BLaER1 treated with 17β-estradiol and CSF1 and Interleukin-3, amounts not matched to agents 10 nM and 100 nM (cell line): ENCODE measurements at regions not wholly inside any gene's neighbourhood (a gene's known extent, or its start where the extent isn't known, plus 50 kb on each side); places are given as distances from the start of the nearest gene placed in this dataset.

ENCODE experiments used
- H3K27ac ChIP-seq, 11 experiments: shearing (Covaris generic); formaldehyde crosslinking; 2 replicates each; pipeline ENCODE4 v1.8.1; 2022
- H3K27me3 ChIP-seq, 11 experiments: shearing (Covaris generic); formaldehyde crosslinking; 2 replicates each; pipeline ENCODE4 v1.8.1; 2022
- H3K36me3 ChIP-seq, 11 experiments: shearing (Covaris generic); formaldehyde crosslinking; 2 replicates each; pipeline ENCODE4 v1.8.1; 2022
- H3K4me1 ChIP-seq, 10 experiments: shearing (Covaris generic); formaldehyde crosslinking; 2 replicates each; pipeline ENCODE4 v1.8.1; 2022
- H3K4me2 ChIP-seq, 11 experiments: shearing (Covaris generic); formaldehyde crosslinking; 2 replicates each; pipeline ENCODE4 v1.8.1; 2022
- H3K4me3 ChIP-seq, 10 experiments: shearing (Covaris generic); formaldehyde crosslinking; 2 replicates each; pipeline ENCODE4 v1.8.1; 2022
- H3K9ac ChIP-seq, 11 experiments: shearing (Covaris generic); formaldehyde crosslinking; 2 replicates each; pipeline ENCODE4 v1.8.1; 2022
- H3K9me3 ChIP-seq, 11 experiments: shearing (Covaris generic); formaldehyde crosslinking; replicated peaks in 1 of 11; 2 replicates each; pipeline ENCODE4 v1.8.1; 2022
- H4K20me1 ChIP-seq, 11 experiments: shearing (Covaris generic); formaldehyde crosslinking; 2 replicates each; pipeline ENCODE4 v1.8.1; 2022
- Cebpa-rat ChIP-seq, 11 experiments: shearing (Covaris generic); IDR thresholded peaks; 2 replicates each; pipeline ENCODE4 v1.8.1; 2022

DNA sequence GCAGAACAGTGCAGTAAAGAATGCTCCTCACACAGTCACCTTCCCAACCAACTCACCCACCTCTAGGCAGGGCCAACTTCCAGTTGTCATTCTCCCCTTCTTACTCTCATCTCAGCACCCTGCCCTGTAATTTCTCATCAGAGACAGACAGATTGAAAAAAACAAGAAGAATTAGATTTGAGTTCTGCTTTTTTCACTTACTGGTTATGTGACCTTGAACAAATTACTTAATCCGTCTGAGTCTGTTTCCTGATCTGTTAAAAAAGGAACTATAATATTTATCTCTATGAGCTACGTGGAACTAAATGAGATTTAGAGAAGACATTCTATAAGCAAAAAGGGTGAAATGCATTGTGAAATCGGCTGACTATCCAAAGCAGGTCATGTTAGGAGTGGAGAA lies 330.3 kb downstream of the ZNF326 start:
- H3K9me3 ChIP-seq: peaks cover 0 to 14% (median 7%) of the 10 kb centered on the region in 11 experiments; a peak in 5 of 22 replicates
- no peak overlapping the region for H3K9ac ChIP-seq

DNA sequence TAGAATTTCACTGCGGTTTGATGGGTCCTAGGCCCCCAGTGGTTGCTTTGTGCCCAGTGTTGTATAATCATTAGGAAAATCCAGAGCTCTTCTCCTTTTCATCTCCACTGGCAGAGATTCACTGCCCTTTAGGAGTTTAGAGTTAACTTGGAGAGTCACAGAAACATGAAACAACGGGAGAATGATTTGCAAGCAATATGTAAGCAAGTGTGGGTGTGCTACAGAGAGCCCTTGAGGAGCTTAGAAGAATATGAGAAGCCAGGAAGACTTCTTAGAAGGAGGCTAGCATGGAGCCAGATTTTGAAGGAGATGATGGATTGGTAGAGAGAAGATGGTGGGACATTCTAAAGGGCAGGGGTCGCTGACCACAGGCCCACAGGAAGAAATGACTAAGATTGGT lies 327.3 kb downstream of the ZNF326 start:
- no peaks in the 10 kb centered on the region for H3K36me3 ChIP-seq
- H3K4me2 ChIP-seq: no peak overlapping the region
- H3K4me1 ChIP-seq: peaks cover 0 to 28% (median 16%) of the 10 kb centered on the region in 10 experiments; a peak in 14 of 20 replicates
- no peaks in the 10 kb centered on the region for H4K20me1 ChIP-seq
- TF ChIP-seq Cebpa-rat (IDR thresholded peaks at IDR 0.05): no peak
- no peak overlapping the region for H3K9ac ChIP-seq
- H3K4me3 ChIP-seq: no peak overlapping the region
- no peak overlapping the region for H3K27ac ChIP-seq
- peaks cover 0 to 9% (median 0%) of the 10 kb centered on the region in 11 experiments; a peak in 1 of 22 replicates for H3K27me3 ChIP-seq
- 0 out of 22 replicates have a peak, but pooled peaks cover 0 to under 1% (median 0%) of the 10 kb centered on the region in 11 experiments for H3K9me3 ChIP-seq

More for the DNA sequence above, 330.3 kb downstream of the ZNF326 start:
- Histone ChIP-seq H3K4me1 (peaks cover 0 to 24% (median 13%) of the 10 kb centered on the region in 10 experiments; a peak in 14 of 20 replicates), H3K4me3 (no peak overlapping the region), H3K36me3 (no peaks in the 10 kb centered on the region), H4K20me1 (no peaks in the 10 kb centered on the region), H3K27ac (peak overlapping the region in 4 of 11 experiments; percentile 28 to 50 (median 42); a peak in 5 of 22 replicates), H3K27me3 (peaks cover 0 to 9% (median 0%) of the 10 kb centered on the region in 11 experiments; a peak in 2 of 22 replicates), H3K4me2 (peak overlapping the region in 7 of 11 experiments; percentile 23 to 74 (median 44); a peak in 11 of 22 replicates)
- TF ChIP-seq Cebpa-rat (IDR thresholded peaks at IDR 0.05): 0 out of 22 replicates have a peak, but pooled peaks of 1 of the 11 experiments have one; percentile 25

DNA sequence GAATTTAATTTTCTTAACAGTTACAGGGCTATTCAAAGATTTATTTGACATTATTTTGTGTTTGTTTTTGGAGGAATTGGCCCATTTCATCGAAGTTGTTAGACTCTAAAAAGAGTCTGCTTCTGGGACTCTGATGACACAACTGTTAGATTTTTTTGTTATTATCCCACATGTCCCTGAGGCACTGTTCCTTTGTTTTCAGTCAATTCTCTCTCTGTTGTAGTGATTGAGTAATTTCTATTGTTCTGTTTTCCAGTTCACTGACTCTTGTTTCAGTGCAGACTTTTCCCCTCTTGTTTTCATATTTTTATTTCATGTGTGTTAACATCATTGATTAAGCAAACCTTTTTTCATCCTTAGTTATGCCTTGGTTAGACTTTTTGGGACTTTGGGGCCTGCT lies 325.0 kb downstream of the ZNF326 start:
- no peaks in the 10 kb centered on the region for H3K36me3 ChIP-seq
- no peak overlapping the region for H3K9ac ChIP-seq
- peak overlapping the region in 7 of 11 experiments; percentile 14 to 60 (median 28); a peak in 9 of 22 replicates for H3K4me2 ChIP-seq

DNA sequence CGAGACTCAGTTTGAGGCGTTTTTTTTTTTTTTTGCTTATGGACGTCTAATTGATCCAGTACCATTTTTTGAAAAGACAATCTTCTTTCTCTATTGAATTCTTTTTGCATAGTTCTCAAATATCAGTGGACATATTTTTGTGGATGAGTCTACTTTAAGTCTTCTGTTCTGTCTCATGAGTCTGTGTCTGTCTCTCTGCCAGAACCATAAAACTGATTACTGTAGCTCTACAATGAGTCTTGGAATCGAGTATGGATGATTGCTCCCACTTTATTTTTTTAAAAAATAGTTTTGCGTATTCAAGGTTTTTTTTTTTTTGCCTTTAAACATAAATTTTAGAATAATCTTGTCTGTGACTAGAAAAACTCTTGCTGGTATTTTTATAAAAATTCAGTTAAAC lies 323.5 kb downstream of the ZNF326 start:
- H3K4me3 ChIP-seq: no peak overlapping the region
- H3K27ac ChIP-seq: no peak overlapping the region
- H3K36me3 ChIP-seq: no peaks in the 10 kb centered on the region
- TF ChIP-seq Cebpa-rat (IDR thresholded peaks at IDR 0.05): no peak
- H4K20me1 ChIP-seq: no peaks in the 10 kb centered on the region
- H3K4me1 ChIP-seq: peaks cover 0 to 9% (median 4%) of the 10 kb centered on the region in 10 experiments; a peak in 9 of 20 replicates
- H3K4me2 ChIP-seq: no peak overlapping the region
- H3K9ac ChIP-seq: no peak overlapping the region
- H3K9me3 ChIP-seq: no peaks in the 10 kb centered on the region
- H3K27me3 ChIP-seq: no peaks in the 10 kb centered on the region

More for the DNA sequence above, 325.0 kb downstream of the ZNF326 start:
- Histone ChIP-seq H3K27ac (no peak overlapping the region), H3K27me3 (no peaks in the 10 kb centered on the region), H3K4me3 (no peak overlapping the region), H3K4me1 (peaks cover 0 to 15% (median 7%) of the 10 kb centered on the region in 10 experiments; a peak in 14 of 20 replicates), H4K20me1 (no peaks in the 10 kb centered on the region), H3K9me3 (no peaks in the 10 kb centered on the region)
- TF ChIP-seq Cebpa-rat (IDR thresholded peaks at IDR 0.05): no peak

DNA sequence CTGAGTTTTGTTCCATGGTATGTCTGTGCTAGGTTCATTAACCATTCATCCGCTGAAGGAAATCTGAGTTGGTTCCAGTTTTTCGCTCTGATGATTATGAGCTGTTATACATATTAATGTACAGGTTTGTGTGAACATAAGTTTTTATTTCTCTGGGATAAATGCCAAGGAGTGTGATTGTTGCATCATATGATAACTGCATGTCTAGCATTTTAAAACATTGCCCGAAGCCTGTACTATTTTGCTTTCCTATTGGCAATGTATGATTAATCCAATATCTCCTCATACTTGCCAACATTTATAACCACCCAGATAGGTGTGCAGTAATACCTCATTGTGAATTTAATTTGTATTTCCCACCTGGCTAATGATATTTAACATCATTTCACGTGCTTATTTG lies 322.7 kb downstream of the ZNF326 start:
- Histone ChIP-seq H3K27ac (no peak overlapping the region), H3K4me2 (no peak overlapping the region), H3K27me3 (no peaks in the 10 kb centered on the region), H3K9me3 (no peaks in the 10 kb centered on the region), H3K4me1 (peaks cover 0 to 9% (median 4%) of the 10 kb centered on the region in 10 experiments; a peak in 9 of 20 replicates), H3K36me3 (no peaks in the 10 kb centered on the region), H3K9ac (no peak overlapping the region), H4K20me1 (no peaks in the 10 kb centered on the region), H3K4me3 (no peak overlapping the region)
- no peak for TF ChIP-seq Cebpa-rat (IDR thresholded peaks at IDR 0.05)

DNA sequence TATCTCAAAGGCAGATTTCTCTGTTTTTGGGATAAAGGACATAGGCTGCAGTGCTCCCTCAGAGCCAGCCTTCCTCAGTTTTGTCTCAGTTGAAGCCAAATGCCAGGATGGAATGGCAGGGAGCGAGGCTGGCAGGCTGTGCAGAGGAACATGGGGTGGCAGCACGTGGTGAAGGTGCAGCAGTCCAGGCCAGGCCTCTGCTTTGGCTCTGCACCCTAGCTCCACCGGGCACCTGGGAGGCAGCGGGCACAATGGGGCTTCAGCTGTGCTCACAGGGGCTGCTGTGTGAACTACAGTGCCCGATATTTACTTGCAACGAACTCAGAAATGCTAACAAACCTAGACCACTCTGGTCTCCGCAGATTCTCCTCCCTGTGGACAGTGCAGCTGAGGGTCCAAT lies 319.6 kb downstream of the ZNF326 start:
- Histone ChIP-seq H3K9me3 (no peaks in the 10 kb centered on the region; a peak in 1 of 22 replicates), H3K4me2 (no peak overlapping the region), H3K27ac (no peak overlapping the region), H4K20me1 (no peaks in the 10 kb centered on the region), H3K4me3 (no peak overlapping the region), H3K36me3 (no peaks in the 10 kb centered on the region), H3K9ac (no peak overlapping the region), H3K4me1 (no peaks in the 10 kb centered on the region), H3K27me3 (no peaks in the 10 kb centered on the region)
- TF ChIP-seq Cebpa-rat (IDR thresholded peaks at IDR 0.05): no peak

DNA sequence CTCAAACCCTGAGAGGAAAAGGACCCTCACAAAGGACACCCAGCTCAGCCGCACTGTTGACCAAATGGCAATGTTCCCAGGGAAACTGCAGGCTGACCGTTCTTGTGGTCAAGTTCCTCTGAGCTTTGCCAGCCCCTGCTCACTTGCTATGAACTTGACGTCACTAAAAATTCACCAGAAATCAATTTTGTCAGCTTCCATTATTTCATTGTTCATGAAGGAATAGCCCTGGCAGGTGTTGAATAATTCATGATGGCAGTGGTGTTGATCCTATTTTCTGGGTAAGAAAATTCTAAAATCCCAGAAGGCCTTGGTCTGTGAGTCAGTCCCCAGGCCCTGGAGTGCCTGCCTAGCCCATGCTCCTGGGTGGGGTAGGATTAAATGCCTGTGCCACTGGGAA lies 318.9 kb downstream of the ZNF326 start:
- Histone ChIP-seq H3K4me1 (no peaks in the 10 kb centered on the region), H3K27me3 (no peaks in the 10 kb centered on the region), H3K9ac (no peak overlapping the region), H3K36me3 (no peaks in the 10 kb centered on the region), H4K20me1 (no peaks in the 10 kb centered on the region), H3K9me3 (no peaks in the 10 kb centered on the region; a peak in 1 of 22 replicates), H3K27ac (no peak overlapping the region), H3K4me3 (no peak overlapping the region), H3K4me2 (no peak overlapping the region)
- no peak for TF ChIP-seq Cebpa-rat (IDR thresholded peaks at IDR 0.05)

DNA sequence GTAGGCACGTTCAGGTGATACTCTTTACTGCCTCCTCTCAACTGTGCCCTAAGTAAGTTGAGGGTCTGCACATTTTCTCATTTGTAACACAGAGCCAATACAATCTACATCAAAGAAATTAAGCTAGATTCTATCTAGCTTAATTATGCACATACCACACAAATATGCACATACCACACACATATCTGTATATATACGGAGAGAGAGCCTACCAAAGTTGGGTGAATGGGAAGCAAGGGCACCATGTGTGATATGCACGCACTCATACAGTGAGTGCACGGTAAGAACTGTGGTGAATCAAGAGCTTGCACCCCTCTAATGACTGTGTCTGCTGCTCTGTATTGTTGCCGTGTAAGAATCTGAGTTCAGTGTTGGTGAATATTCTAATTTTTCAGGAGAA lies 314.9 kb downstream of the ZNF326 start:
- H3K27me3 ChIP-seq: no peaks in the 10 kb centered on the region
- no peak overlapping the region for H3K4me2 ChIP-seq
- no peaks in the 10 kb centered on the region for H3K36me3 ChIP-seq
- no peaks in the 10 kb centered on the region for H3K4me1 ChIP-seq
- no peak overlapping the region for H3K9ac ChIP-seq
- H4K20me1 ChIP-seq: no peaks in the 10 kb centered on the region
- no peak overlapping the region for H3K4me3 ChIP-seq
- TF ChIP-seq Cebpa-rat (IDR thresholded peaks at IDR 0.05): no peak
- H3K27ac ChIP-seq: no peak overlapping the region
- peaks cover 4 to 11% (median 8%) of the 10 kb centered on the region in 11 experiments; a peak in 15 of 22 replicates for H3K9me3 ChIP-seq

DNA sequence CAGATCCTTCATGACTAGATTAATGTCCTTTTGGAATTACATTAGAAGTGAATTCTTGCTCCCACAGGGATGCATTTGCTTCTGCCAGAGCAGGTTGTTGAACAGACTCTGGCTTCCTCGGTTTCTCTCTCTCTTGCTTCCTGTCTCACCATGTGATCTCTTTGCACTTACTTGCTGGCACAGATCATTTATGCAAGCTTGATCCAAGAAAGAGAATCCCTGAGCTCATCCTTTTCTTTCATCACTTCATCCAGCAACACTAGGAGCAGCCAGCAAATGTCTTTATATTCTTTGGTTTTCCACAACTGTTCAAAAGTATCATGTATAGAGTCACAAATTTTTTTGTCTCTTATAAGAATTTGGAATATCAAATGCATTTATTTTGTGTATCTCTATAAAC lies 313.5 kb downstream of the ZNF326 start:
- H3K9ac ChIP-seq: no peak overlapping the region
- no peak overlapping the region for H3K4me2 ChIP-seq
- no peaks in the 10 kb centered on the region for H3K36me3 ChIP-seq
- H3K9me3 ChIP-seq: peaks cover 4 to 11% (median 8%) of the 10 kb centered on the region in 11 experiments; a peak in 15 of 22 replicates
- TF ChIP-seq Cebpa-rat (IDR thresholded peaks at IDR 0.05): no peak
- no peak overlapping the region for H3K4me3 ChIP-seq
- no peak overlapping the region for H3K27ac ChIP-seq
- no peaks in the 10 kb centered on the region for H3K27me3 ChIP-seq
- no peaks in the 10 kb centered on the region for H4K20me1 ChIP-seq
- H3K4me1 ChIP-seq: no peaks in the 10 kb centered on the region

DNA sequence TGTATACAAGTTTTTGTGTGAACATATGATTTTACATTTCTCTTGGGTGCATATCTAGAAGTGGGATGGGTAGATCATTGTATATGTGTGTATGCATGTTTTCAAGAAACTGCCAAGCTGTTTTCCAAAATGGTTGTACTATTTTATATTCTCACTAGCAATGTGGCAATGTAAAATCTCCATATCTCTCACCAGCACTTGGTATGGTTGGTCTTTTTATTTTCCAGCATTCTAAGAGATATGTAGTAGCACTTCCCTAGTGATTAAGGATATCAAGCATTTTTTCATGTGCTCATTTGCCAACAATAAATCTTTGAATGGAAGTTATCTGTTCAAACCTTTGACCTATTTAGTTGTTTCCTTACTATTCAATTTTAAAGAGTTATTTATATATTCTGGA lies 310.7 kb downstream of the ZNF326 start:
- Histone ChIP-seq H3K27me3 (no peaks in the 10 kb centered on the region), H3K27ac (no peak overlapping the region), H3K4me1 (no peaks in the 10 kb centered on the region), H3K4me2 (no peak overlapping the region), H4K20me1 (no peaks in the 10 kb centered on the region), H3K9ac (no peak overlapping the region), H3K9me3 (peaks cover 4 to 11% (median 8%) of the 10 kb centered on the region in 11 experiments; a peak in 15 of 22 replicates), H3K4me3 (no peak overlapping the region), H3K36me3 (no peaks in the 10 kb centered on the region)
- TF ChIP-seq Cebpa-rat (IDR thresholded peaks at IDR 0.05): no peak
